Fibroblast of lung (primary cell): ENCODE measurements at regions not wholly inside any gene's neighbourhood (a gene's known extent, or its start where the extent isn't known, plus 50 kb on each side); places are given as distances from the start of the nearest gene placed in this dataset.

ENCODE experiments used
- EZH2 ChIP-seq: IDR thresholded peaks from 2 replicates; pipeline ENCODE4 v1.5.1; 2012; ENCODE audit warnings: low read length, control low read depth, mild to moderate bottlenecking; ENCODE audit errors: missing control alignments
- TF ChIP-seq, protein P1 (sequence below), 2 donors: IDR thresholded peaks in 1 of 2; conservative IDR thresholded peaks in 1 of 2; 1 replicate in 1 of 2; 2 replicates in 1 of 2; pipeline ENCODE4 v1.5.1; 2011 to 2012; ENCODE audit warnings: low read length in 2 of 2, control low read depth in 1 of 2, inconsistent platforms in 1 of 2, low read depth in 1 of 2, mild to moderate bottlenecking in 1 of 2

GRCh38 chr4:93957186-93957585 lies 128.6 kb downstream of the ATOH1 start:
- no peak for TF ChIP-seq EZH2
- TF ChIP-seq, protein P1, sequence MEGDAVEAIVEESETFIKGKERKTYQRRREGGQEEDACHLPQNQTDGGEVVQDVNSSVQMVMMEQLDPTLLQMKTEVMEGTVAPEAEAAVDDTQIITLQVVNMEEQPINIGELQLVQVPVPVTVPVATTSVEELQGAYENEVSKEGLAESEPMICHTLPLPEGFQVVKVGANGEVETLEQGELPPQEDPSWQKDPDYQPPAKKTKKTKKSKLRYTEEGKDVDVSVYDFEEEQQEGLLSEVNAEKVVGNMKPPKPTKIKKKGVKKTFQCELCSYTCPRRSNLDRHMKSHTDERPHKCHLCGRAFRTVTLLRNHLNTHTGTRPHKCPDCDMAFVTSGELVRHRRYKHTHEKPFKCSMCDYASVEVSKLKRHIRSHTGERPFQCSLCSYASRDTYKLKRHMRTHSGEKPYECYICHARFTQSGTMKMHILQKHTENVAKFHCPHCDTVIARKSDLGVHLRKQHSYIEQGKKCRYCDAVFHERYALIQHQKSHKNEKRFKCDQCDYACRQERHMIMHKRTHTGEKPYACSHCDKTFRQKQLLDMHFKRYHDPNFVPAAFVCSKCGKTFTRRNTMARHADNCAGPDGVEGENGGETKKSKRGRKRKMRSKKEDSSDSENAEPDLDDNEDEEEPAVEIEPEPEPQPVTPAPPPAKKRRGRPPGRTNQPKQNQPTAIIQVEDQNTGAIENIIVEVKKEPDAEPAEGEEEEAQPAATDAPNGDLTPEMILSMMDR (conservative IDR thresholded peaks at IDR 0.05 in 1 of 2, IDR thresholded peaks at IDR 0.05 in 1 of 2; ENCODE audit: low read depth in 1 of 2, low read length in 2 of 2), result no peak
